MM.1S (cell line): ENCODE measurements at regions not wholly inside any gene's neighbourhood (a gene's known extent, or its start where the extent isn't known, plus 50 kb on each side); places are given as distances from the start of the nearest gene placed in this dataset.

Experiments
- CTCF ChIP-seq: fragments of 300-600 bp; sonication (generic); IDR thresholded peaks from 2 replicates; pipeline ENCODE4 v1.5.1; 2016; ENCODE audit warnings: antibody characterized with exemption, low read length, mixed read lengths
- EZH2 ChIP-seq: fragments of 300-600 bp; sonication (generic); optimal IDR thresholded peaks from 2 replicates; pipeline ENCODE3; 2017; ENCODE audit warnings: low read depth, mild to moderate bottlenecking, antibody characterized with exemption, low read length, mixed read lengths
- EZH2phosphoT487 ChIP-seq: fragments of 300-600 bp; sonication (generic); IDR thresholded peaks from 2 replicates; pipeline ENCODE4 v1.6.1; 2018; ENCODE audit warnings: antibody characterized with exemption, low read length

DNA sequence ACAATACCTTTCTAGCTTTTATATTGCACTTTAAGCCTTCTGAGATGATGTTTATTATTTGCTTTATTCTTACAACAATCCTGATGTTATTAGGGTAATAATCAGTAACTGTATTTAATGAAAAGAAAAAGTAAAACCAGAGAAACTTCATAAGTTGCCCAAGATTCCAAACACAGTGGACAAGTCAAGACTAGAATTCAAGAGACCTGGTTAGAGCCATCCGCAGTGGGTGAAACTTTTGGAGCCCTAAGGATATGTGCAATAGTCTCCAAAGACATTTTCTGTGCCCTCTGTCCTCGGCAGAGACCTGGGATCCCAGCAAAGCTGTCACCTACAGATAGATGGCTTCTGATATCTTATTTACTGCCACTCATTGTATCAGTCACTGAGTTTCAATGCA, 106.8 kb upstream of the DPT start:
- TF ChIP-seq CTCF = no peak
- no peak for TF ChIP-seq EZH2phosphoT487
- TF ChIP-seq EZH2 = no peak
